ENCODE measurements at regions not wholly inside any gene's neighbourhood (a gene's known extent, or its start where the extent isn't known, plus 50 kb on each side); places are given as distances from the start of the nearest gene placed in this dataset.

- CTCF ChIA-PET: interaction anchor here (1.5 kb wide), 1 partner anchor 9 kb away, joined by 3 read pairs; no protein-coding TSS in a partner anchor
- POLR2A ChIA-PET: no interaction called here
- no peaks in the 10 kb centered on the region for H3K4me1 ChIP-seq (ENCODE audit: control insufficient read depth, insufficient read depth, low read length)
Observed at GRCh38 chr11:71334191-71334590, 81.8 kb upstream of the SHANK2 start.

GRCh38 chr11:71333473-71333872 lies 81.1 kb upstream of the SHANK2 start:
- Histone ChIP-seq H3K36me3 (ENCODE audit: control insufficient read depth in 2 of 2, insufficient read depth in 1 of 2, low read length in 2 of 2) (no peaks in the 10 kb centered on the region), H3K4me1 (ENCODE audit: control insufficient read depth, insufficient read depth, low read length) (no peaks in the 10 kb centered on the region), H3K4me3 (ENCODE audit: low read depth, low read length) (no peak overlapping the region), H3K27ac (ENCODE audit: extremely low read depth, low read depth, low read length) (no peak overlapping the region), H3K9me3 (ENCODE audit: control insufficient read depth, insufficient read depth, low read depth, low read length) (no peaks in the 10 kb centered on the region)
- TF ChIP-seq MEIS1 (CRISPR knock-in tag; IDR thresholded peaks at IDR 0.05; ENCODE audit: borderline replicate concordance): no peak
- peak; percentile 64 for TF ChIP-seq SETDB1 (IDR thresholded peaks at IDR 0.05; ENCODE audit: insufficient read length, low read length)
- TF ChIP-seq ZNF157 (tag by site-specific recombination; IDR thresholded peaks at IDR 0.05): no peak
- CTCF ChIA-PET: interaction anchor here (1.1 kb wide), 1 partner anchor 44 kb away, joined by 3 read pairs; no protein-coding TSS in a partner anchor
- POLR2A ChIA-PET: no interaction called here

More at GRCh38 chr11:71334191-71334590, 81.8 kb upstream of the SHANK2 start:
- TF ChIP-seq ZIC2 (tag by site-specific recombination; IDR thresholded peaks at IDR 0.05) (peak; percentile 81), YY2 (tag by site-specific recombination; IDR thresholded peaks at IDR 0.05) (no peak), ZBTB6 (tag by site-specific recombination; IDR thresholded peaks at IDR 0.05) (no peak), ZBTB8A (tag by site-specific recombination; IDR thresholded peaks at IDR 0.05) (no peak)
- H3K4me3 ChIP-seq (ENCODE audit: low read depth, low read length): no peak overlapping the region
- no peaks in the 10 kb centered on the region for H3K36me3 ChIP-seq (ENCODE audit: control insufficient read depth in 2 of 2, insufficient read depth in 1 of 2, low read length in 2 of 2)
- no peaks in the 10 kb centered on the region for H3K9me3 ChIP-seq (ENCODE audit: control insufficient read depth, insufficient read depth, low read depth, low read length)
- no peak overlapping the region for H3K27ac ChIP-seq (ENCODE audit: extremely low read depth, low read depth, low read length)

GRCh38 chr11:71332447-71332846 lies 80.1 kb upstream of the SHANK2 start:
- no peaks in the 10 kb centered on the region for H3K36me3 ChIP-seq (ENCODE audit: control insufficient read depth in 2 of 2, insufficient read depth in 1 of 2, low read length in 2 of 2)
- TF ChIP-seq ZNF16 (tag by site-specific recombination; IDR thresholded peaks at IDR 0.05; ENCODE audit: low read depth) (no peak), ZBTB1 (tag by site-specific recombination; IDR thresholded peaks at IDR 0.05) (no peak), ZNF274 (IDR thresholded peaks at IDR 0.05; ENCODE audit: low read length) (no peak), ZNF274 (tag by site-specific recombination; IDR thresholded peaks at IDR 0.05; ENCODE audit: borderline replicate concordance) (no peak), ZNF10 (tag by site-specific recombination; IDR thresholded peaks at IDR 0.05) (no peak), ATF2 (tag by site-specific recombination; IDR thresholded peaks at IDR 0.05; ENCODE audit: low read depth) (no peak), SP3 (tag by site-specific recombination; IDR thresholded peaks at IDR 0.05) (no peak), ZNF140 (tag by site-specific recombination; IDR thresholded peaks at IDR 0.05) (no peak), ZNF292 (tag by site-specific recombination; IDR thresholded peaks at IDR 0.05; ENCODE audit: borderline replicate concordance, low read depth) (no peak)
- no peaks in the 10 kb centered on the region for H3K9me3 ChIP-seq (ENCODE audit: control insufficient read depth, insufficient read depth, low read depth, low read length)
- no peak overlapping the region for H3K4me3 ChIP-seq (ENCODE audit: low read depth, low read length)
- no peaks in the 10 kb centered on the region for H3K4me1 ChIP-seq (ENCODE audit: control insufficient read depth, insufficient read depth, low read length)
- POLR2A ChIA-PET: no interaction called here
- CTCF ChIA-PET: interaction anchor here (1.1 kb wide), 1 partner anchor 45 kb away, joined by 3 read pairs; no protein-coding TSS in a partner anchor
- no peak overlapping the region for H3K27ac ChIP-seq (ENCODE audit: extremely low read depth, low read depth, low read length)

- H3K4me1 ChIP-seq (ENCODE audit: control insufficient read depth, insufficient read depth, low read length): no peaks in the 10 kb centered on the region
- TF ChIP-seq ZNF623 (tag by site-specific recombination; IDR thresholded peaks at IDR 0.05) (no peak), PRDM1 (tag by site-specific recombination; IDR thresholded peaks at IDR 0.05) (no peak), ZBTB10 (tag by site-specific recombination; IDR thresholded peaks at IDR 0.05) (no peak)
- ChIA-PET POLR2A (no interaction called here), CTCF (no interaction called here)
- H3K27ac ChIP-seq (ENCODE audit: extremely low read depth, low read depth, low read length): no peak overlapping the region
- H3K9me3 ChIP-seq (ENCODE audit: control insufficient read depth, insufficient read depth, low read depth, low read length): no peaks in the 10 kb centered on the region
- no peak overlapping the region for H3K4me3 ChIP-seq (ENCODE audit: low read depth, low read length)
- no peaks in the 10 kb centered on the region for H3K36me3 ChIP-seq (ENCODE audit: control insufficient read depth in 2 of 2, insufficient read depth in 1 of 2, low read length in 2 of 2)
Observed at GRCh38 chr11:71332046-71332445, 79.7 kb upstream of the SHANK2 start.
